ENCODE measurements at regions not wholly inside any gene's neighbourhood (a gene's known extent, or its start where the extent isn't known, plus 50 kb on each side); places are given as distances from the start of the nearest gene placed in this dataset.

- H3K36me3 Mint-ChIP-seq (ENCODE audit: low read depth), result no peaks in the 10 kb centered on the region
- H3K4me1 Mint-ChIP-seq, result peaks cover 6% of the 10 kb centered on the region
- TF ChIP-seq CTCF (IDR thresholded peaks at IDR 0.05; ENCODE audit: unreplicated experiment in 3 of 3), result no peak
- no peak overlapping the region for H3K4me3 Mint-ChIP-seq
- H3K9me3 Mint-ChIP-seq, result peaks cover 15% of the 10 kb centered on the region
- peaks cover 4% of the 10 kb centered on the region for H3K27me3 Mint-ChIP-seq (ENCODE audit: low read depth)
- H3K27ac Mint-ChIP-seq, result peak overlapping the region in 2 of 3 experiments; percentile 5 to 59
Measured at GRCh38 chr18:56501896-56502295, 136.5 kb downstream of the TXNL1 start.

- Mint-ChIP-seq H3K9me3 (peaks cover 12% of the 10 kb centered on the region), H3K27ac (no peak overlapping the region)
Measured at GRCh38 chr18:56495884-56496283, 142.5 kb downstream of the TXNL1 start.

GRCh38 chr18:56493531-56493930 is 144.9 kb downstream of the TXNL1 start:
- Mint-ChIP-seq H3K4me1 (no peaks in the 10 kb centered on the region), H3K27me3 (ENCODE audit: low read depth) (no peaks in the 10 kb centered on the region), H3K9me3 (peaks cover 12% of the 10 kb centered on the region), H3K36me3 (ENCODE audit: low read depth) (no peaks in the 10 kb centered on the region), H3K4me3 (no peak overlapping the region), H3K27ac (no peak overlapping the region)
- no peak for TF ChIP-seq CTCF (IDR thresholded peaks at IDR 0.05; ENCODE audit: unreplicated experiment in 3 of 3)

More at GRCh38 chr18:56495884-56496283, 142.5 kb downstream of the TXNL1 start:
- Mint-ChIP-seq H3K36me3 (ENCODE audit: low read depth) (no peaks in the 10 kb centered on the region), H3K4me1 (no peaks in the 10 kb centered on the region), H3K27me3 (ENCODE audit: low read depth) (no peaks in the 10 kb centered on the region), H3K4me3 (no peak overlapping the region)
- TF ChIP-seq CTCF (IDR thresholded peaks at IDR 0.05; ENCODE audit: unreplicated experiment in 3 of 3), result no peak

- Mint-ChIP-seq H3K27me3 (ENCODE audit: low read depth) (no peaks in the 10 kb centered on the region), H3K9me3 (peaks cover 8% of the 10 kb centered on the region), H3K27ac (no peak overlapping the region), H3K36me3 (ENCODE audit: low read depth) (no peaks in the 10 kb centered on the region), H3K4me3 (no peak overlapping the region), H3K4me1 (no peaks in the 10 kb centered on the region)
- no peak for TF ChIP-seq CTCF (IDR thresholded peaks at IDR 0.05; ENCODE audit: unreplicated experiment in 3 of 3)
Measured at GRCh38 chr18:56492136-56492535, 146.3 kb downstream of the TXNL1 start.

- H3K27ac Mint-ChIP-seq, result no peak overlapping the region
Measured at GRCh38 chr18:56490942-56491341, 147.4 kb downstream of the TXNL1 start.

More at GRCh38 chr18:56490942-56491341, 147.4 kb downstream of the TXNL1 start:
- Mint-ChIP-seq H3K36me3 (ENCODE audit: low read depth) (no peaks in the 10 kb centered on the region), H3K27me3 (ENCODE audit: low read depth) (no peaks in the 10 kb centered on the region), H3K9me3 (peaks cover 5% of the 10 kb centered on the region), H3K4me3 (no peak overlapping the region), H3K4me1 (no peaks in the 10 kb centered on the region)
- no peak for TF ChIP-seq CTCF (IDR thresholded peaks at IDR 0.05; ENCODE audit: unreplicated experiment in 3 of 3)

Data from nephron (organoid).